OCI-LY1 (cell line): ENCODE measurements at regions not wholly inside any gene's neighbourhood (a gene's known extent, or its start where the extent isn't known, plus 50 kb on each side); places are given as distances from the start of the nearest gene placed in this dataset.

Experiments
- H2AFZ ChIP-seq: fragments of 200-600 bp; sonication (generic), shearing (Covaris generic); 2 replicates; pipeline ENCODE4 v1.6.0; 2014; ENCODE audit warnings: antibody characterized with exemption, mild to moderate bottlenecking, low read length
- H3F3A ChIP-seq: fragments of 200-600 bp; sonication (generic), shearing (Covaris generic); 2 replicates; pipeline ENCODE4 v1.6.0; 2014; ENCODE audit warnings: mild to moderate bottlenecking, antibody characterized with exemption, low read length, moderate library complexity; ENCODE audit not compliant: insufficient read depth
- H3K27ac ChIP-seq: fragments of 200-600 bp; sonication (generic); 2 replicates; pipeline ENCODE4 v1.5.1; 2014; ENCODE audit warnings: low read length, mixed run types, mild to moderate bottlenecking, low read depth; ENCODE audit not compliant: poor library complexity, severe bottlenecking
- H3K27me3 ChIP-seq: fragments of 200-600 bp; sonication (generic); 2 replicates; pipeline ENCODE4 v1.6.0; 2014; ENCODE audit warnings: antibody characterized with exemption, mild to moderate bottlenecking, low read length, moderate library complexity; ENCODE audit not compliant: insufficient read depth
- H3K36me3 ChIP-seq: fragments of 200-600 bp; sonication (generic); 2 replicates; pipeline ENCODE4 v1.6.1; 2014; ENCODE audit warnings: mild to moderate bottlenecking, antibody characterized with exemption, low read length, moderate library complexity, mixed read lengths; ENCODE audit not compliant: insufficient read depth
- H3K4me1 ChIP-seq: fragments of 200-600 bp; sonication (generic); 2 replicates; pipeline ENCODE4 v1.5.1; 2014; ENCODE audit warnings: mild to moderate bottlenecking, low read length, moderate library complexity; ENCODE audit not compliant: insufficient read depth, severe bottlenecking
- H3K4me2 ChIP-seq: fragments of 200-600 bp; sonication (generic), shearing (Covaris generic); 2 replicates; pipeline ENCODE4 v1.6.1; 2014; ENCODE audit warnings: low read length
- H3K4me3 ChIP-seq: fragments of 200-600 bp; sonication (generic); 2 replicates; pipeline ENCODE4 v1.5.1; 2014; ENCODE audit warnings: low read length, low read depth, mild to moderate bottlenecking, mixed read lengths; ENCODE audit not compliant: poor library complexity, severe bottlenecking
- H3K79me2 ChIP-seq: fragments of 200-600 bp; shearing (Covaris generic); 2 replicates; pipeline ENCODE4 v1.6.1; 2016; ENCODE audit warnings: mixed run types, low read length, mixed read lengths; ENCODE audit not compliant: insufficient read depth
- H3K9ac ChIP-seq: fragments of 200-600 bp; sonication (generic), shearing (Covaris generic); 2 replicates; pipeline ENCODE4 v1.6.1; 2014; ENCODE audit warnings: mild to moderate bottlenecking, low read length, mixed read lengths
- H3K9me2 ChIP-seq: fragments of 200-600 bp; sonication (generic), shearing (Covaris generic); 2 replicates; pipeline ENCODE4 v1.6.1; 2014; ENCODE audit warnings: low read depth, mild to moderate bottlenecking, low read length, mixed read lengths
- H3K9me3 ChIP-seq: fragments of 200-600 bp; shearing (Covaris generic); 2 replicates; pipeline ENCODE4 v1.6.1; 2014; ENCODE audit warnings: low read length, mixed read lengths
- H4K20me1 ChIP-seq: fragments of 200-600 bp; sonication (generic), shearing (Covaris generic); 2 replicates; pipeline ENCODE4 v1.6.0; 2016; ENCODE audit warnings: mild to moderate bottlenecking, low read length; ENCODE audit not compliant: insufficient read depth
- EZH2 ChIP-seq: fragments of 200-600 bp; sonication (generic), shearing (Covaris generic); IDR thresholded peaks from 2 replicates; pipeline ENCODE4 v1.8.0; 2017; ENCODE audit warnings: borderline replicate concordance, mixed run types, mild to moderate bottlenecking, antibody characterized with exemption, low read length, moderate library complexity, mixed read lengths
- TF ChIP-seq, protein P1 (sequence below): fragments of 200-600 bp; sonication (generic), shearing (Covaris generic); IDR thresholded peaks from 2 replicates; pipeline ENCODE4 v1.5.1; 2017; ENCODE audit warnings: mild to moderate bottlenecking, antibody characterized with exemption, low read length, moderate library complexity, mixed read lengths

GRCh38 chr1:201653233-201653632 is 114.3 kb downstream of the NAV1 start:
- Histone ChIP-seq H3K4me3 (no peak overlapping the region), H3K27ac (no peak overlapping the region), H4K20me1 (no peaks in the 10 kb centered on the region), H3K36me3 (no peaks in the 10 kb centered on the region), H3K9ac (no peak overlapping the region), H3K9me3 (no peaks in the 10 kb centered on the region), H3K4me1 (no peaks in the 10 kb centered on the region), H3K27me3 (no peaks in the 10 kb centered on the region), H3K79me2 (no peaks in the 10 kb centered on the region), H3F3A (no peaks in the 10 kb centered on the region), H3K9me2 (no peaks in the 10 kb centered on the region), H3K4me2 (no peak overlapping the region), H2AFZ (no peak overlapping the region)
- TF ChIP-seq, protein P1, sequence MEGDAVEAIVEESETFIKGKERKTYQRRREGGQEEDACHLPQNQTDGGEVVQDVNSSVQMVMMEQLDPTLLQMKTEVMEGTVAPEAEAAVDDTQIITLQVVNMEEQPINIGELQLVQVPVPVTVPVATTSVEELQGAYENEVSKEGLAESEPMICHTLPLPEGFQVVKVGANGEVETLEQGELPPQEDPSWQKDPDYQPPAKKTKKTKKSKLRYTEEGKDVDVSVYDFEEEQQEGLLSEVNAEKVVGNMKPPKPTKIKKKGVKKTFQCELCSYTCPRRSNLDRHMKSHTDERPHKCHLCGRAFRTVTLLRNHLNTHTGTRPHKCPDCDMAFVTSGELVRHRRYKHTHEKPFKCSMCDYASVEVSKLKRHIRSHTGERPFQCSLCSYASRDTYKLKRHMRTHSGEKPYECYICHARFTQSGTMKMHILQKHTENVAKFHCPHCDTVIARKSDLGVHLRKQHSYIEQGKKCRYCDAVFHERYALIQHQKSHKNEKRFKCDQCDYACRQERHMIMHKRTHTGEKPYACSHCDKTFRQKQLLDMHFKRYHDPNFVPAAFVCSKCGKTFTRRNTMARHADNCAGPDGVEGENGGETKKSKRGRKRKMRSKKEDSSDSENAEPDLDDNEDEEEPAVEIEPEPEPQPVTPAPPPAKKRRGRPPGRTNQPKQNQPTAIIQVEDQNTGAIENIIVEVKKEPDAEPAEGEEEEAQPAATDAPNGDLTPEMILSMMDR: no peak
- TF ChIP-seq EZH2: no peak

GRCh38 chr1:201653883-201654282 is 115.0 kb downstream of the NAV1 start:
- H3K79me2 ChIP-seq: no peaks in the 10 kb centered on the region
- no peak overlapping the region for H2AFZ ChIP-seq
- no peak overlapping the region for H3K4me3 ChIP-seq
- no peaks in the 10 kb centered on the region for H3K9me2 ChIP-seq
- H3K9me3 ChIP-seq: no peaks in the 10 kb centered on the region
- no peaks in the 10 kb centered on the region for H3F3A ChIP-seq
- H3K9ac ChIP-seq: no peak overlapping the region
- no peak overlapping the region for H3K4me2 ChIP-seq
- no peaks in the 10 kb centered on the region for H3K27me3 ChIP-seq
- no peaks in the 10 kb centered on the region for H4K20me1 ChIP-seq
- H3K4me1 ChIP-seq: no peaks in the 10 kb centered on the region
- no peak overlapping the region for H3K27ac ChIP-seq
- TF ChIP-seq EZH2: no peak
- no peaks in the 10 kb centered on the region for H3K36me3 ChIP-seq

- Histone ChIP-seq H3K36me3 (no peaks in the 10 kb centered on the region), H2AFZ (no peak overlapping the region), H4K20me1 (no peaks in the 10 kb centered on the region), H3K4me1 (no peaks in the 10 kb centered on the region), H3K27ac (no peak overlapping the region), H3K4me2 (no peak overlapping the region), H3K9me3 (no peaks in the 10 kb centered on the region), H3K4me3 (no peak overlapping the region), H3K9ac (no peak overlapping the region), H3K27me3 (no peaks in the 10 kb centered on the region), H3F3A (no peaks in the 10 kb centered on the region), H3K9me2 (no peaks in the 10 kb centered on the region), H3K79me2 (no peaks in the 10 kb centered on the region)
- TF ChIP-seq EZH2: no peak
- TF ChIP-seq, protein P1: no peak
These were observed 116.3 kb downstream of the NAV1 start for GRCh38 chr1:201655243-201655642.

DNA sequence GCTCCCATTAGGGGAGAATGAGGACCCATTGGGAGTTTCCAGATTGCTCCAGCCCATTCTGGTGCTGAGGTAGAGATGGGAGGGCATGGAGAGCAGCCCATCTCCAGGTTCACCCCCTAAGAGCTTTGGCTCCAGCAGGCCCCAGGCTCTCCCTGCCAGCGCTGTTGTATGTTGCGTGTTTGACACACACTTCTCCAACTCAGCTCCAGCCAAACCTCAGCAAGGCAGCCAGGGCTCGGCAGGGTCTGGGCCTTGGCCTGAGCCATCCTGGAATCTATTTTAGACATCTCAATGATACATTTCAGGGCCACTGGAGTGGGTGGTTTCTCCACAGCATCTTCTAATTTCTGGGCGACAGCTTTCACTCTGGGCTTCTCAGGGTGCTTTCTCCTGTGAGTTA is 117.0 kb downstream of the NAV1 start:
- Histone ChIP-seq H3K9me3 (no peaks in the 10 kb centered on the region), H3K9me2 (no peaks in the 10 kb centered on the region), H3K27me3 (no peaks in the 10 kb centered on the region), H3K36me3 (no peaks in the 10 kb centered on the region), H4K20me1 (no peaks in the 10 kb centered on the region), H3K4me3 (no peak overlapping the region), H3K4me2 (no peak overlapping the region), H3K9ac (no peak overlapping the region), H3F3A (no peaks in the 10 kb centered on the region), H3K79me2 (no peaks in the 10 kb centered on the region), H3K4me1 (no peaks in the 10 kb centered on the region), H3K27ac (no peak overlapping the region), H2AFZ (no peak overlapping the region)
- no peak for TF ChIP-seq EZH2
- TF ChIP-seq, protein P1: no peak
